GM08714 (cell line): ENCODE measurements at regions not wholly inside any gene's neighbourhood (a gene's known extent, or its start where the extent isn't known, plus 50 kb on each side); places are given as distances from the start of the nearest gene placed in this dataset.

ENCODE experiments used
- H3K4me3 ChIP-seq: fragments of 200-500 bp; sonication (Bioruptor generic); 2 replicates; pipeline ENCODE4 v1.5.1; 2014; ENCODE audit warnings: mild to moderate bottlenecking, low read length, inconsistent platforms
- ZNF274 ChIP-seq: IDR thresholded peaks from 2 replicates; pipeline ENCODE4 v1.6.1; 2012; ENCODE audit warnings: mild to moderate bottlenecking, low read depth, low read length

DNA sequence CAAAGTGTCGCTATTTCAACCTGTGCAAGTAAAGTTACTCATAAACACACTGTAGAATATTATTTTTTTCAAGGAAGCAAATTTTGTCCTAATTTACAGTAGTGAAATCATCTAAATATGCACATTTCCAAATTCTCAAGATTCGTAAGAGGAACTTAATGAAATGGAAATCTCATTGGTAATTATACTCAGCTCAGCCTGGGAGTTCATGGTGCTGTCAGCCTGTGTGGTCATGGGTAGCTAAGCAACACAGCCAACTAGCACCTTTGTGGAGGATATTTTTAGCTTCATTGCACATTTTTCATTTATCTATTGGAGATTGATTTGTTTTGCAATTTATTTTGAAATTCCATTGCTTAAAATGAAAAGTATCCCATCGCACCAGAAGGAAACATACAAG is 975.7 kb upstream of the ZEB2 start:
- H3K4me3 ChIP-seq = no peak overlapping the region
- no peak for TF ChIP-seq ZNF274

DNA sequence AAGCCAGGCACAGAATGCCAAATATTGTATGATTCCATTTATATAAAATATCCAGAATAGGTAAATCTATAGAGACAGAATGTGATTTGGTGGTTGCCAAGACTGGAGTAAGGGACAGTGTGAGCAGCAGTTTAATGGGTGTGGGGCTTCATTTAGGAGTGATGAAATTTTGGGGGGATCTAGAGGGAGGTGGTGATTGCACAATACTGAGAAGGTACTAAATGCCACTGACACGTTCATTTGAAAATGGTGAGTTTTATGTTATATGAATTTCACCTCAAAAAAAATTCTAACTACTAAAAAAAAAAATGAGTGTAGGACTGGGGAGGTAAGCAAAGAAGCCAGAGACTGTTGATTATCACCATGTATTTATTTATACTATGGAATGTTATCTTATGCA is 974.5 kb upstream of the ZEB2 start:
- no peak for TF ChIP-seq ZNF274
- no peak overlapping the region for H3K4me3 ChIP-seq

DNA sequence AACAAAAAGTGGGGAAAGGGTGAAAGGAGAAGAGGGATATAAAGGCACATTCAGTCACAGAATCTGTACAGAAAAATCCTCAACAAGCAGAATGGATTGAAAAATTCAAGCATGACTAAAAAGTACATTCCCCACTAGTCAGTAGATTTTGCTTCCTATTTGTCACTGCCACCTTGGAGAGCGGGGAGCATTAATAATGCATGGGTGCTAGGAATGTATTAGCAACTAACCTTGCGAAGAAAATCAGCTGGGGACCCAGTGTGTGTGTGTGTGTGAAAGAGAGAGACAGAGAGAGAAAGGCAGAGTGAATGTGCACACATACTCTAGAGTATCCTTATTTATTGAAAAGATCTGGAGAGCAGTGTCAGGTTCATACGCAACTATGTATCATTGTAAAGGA is 968.7 kb upstream of the ZEB2 start:
- H3K4me3 ChIP-seq = no peak overlapping the region
- no peak for TF ChIP-seq ZNF274

DNA sequence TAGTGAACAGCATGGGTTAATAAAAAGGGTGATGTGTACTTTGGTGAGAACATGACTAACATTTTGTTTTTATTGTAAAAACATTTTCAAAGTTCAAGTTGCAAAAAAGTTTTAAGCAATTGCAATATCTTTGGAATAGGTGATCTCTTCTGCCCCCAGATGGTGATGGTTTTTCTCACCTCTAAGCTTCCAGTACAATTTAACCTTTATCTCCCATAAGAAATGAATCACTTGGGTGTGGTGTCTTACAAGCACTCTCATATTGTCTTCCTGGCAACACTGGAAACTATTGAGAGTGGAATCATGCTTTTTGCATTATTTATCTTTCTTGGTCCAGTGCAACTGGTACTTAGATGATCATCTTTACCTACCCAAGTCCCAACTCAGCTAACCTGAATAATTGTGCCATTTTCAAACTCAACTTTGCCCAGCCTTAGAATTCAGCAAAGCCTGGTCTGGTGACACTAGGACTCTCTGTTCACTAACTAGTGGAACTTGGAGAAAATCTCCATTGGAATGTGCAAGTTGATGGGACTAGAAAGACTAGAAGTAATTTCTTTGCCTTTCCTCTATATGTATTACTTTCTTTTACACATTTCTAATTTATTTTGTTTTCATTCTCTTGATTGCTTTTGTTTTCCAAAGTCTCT is 964.7 kb upstream of the ZEB2 start:
- H3K4me3 ChIP-seq = no peak overlapping the region
- TF ChIP-seq ZNF274 = no peak

DNA sequence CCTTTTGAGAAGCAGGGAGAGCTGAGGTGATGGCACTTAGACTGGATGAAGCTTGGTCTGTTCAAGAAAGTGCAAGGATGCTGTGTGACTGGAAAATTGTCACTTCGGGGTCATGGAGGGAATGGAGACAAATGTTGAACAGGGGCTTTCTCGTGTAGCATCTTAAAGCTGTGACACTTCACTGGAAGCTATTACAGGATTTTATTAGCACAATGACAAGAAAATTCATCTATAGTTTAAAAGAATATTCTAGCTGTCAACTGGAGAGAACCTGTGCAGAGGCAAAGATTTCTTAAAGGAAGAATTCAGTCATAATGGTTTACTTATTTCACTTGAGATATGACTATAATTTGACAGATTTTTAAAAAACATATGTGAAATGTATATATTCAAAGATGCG is 963.9 kb upstream of the ZEB2 start:
- no peak overlapping the region for H3K4me3 ChIP-seq

DNA sequence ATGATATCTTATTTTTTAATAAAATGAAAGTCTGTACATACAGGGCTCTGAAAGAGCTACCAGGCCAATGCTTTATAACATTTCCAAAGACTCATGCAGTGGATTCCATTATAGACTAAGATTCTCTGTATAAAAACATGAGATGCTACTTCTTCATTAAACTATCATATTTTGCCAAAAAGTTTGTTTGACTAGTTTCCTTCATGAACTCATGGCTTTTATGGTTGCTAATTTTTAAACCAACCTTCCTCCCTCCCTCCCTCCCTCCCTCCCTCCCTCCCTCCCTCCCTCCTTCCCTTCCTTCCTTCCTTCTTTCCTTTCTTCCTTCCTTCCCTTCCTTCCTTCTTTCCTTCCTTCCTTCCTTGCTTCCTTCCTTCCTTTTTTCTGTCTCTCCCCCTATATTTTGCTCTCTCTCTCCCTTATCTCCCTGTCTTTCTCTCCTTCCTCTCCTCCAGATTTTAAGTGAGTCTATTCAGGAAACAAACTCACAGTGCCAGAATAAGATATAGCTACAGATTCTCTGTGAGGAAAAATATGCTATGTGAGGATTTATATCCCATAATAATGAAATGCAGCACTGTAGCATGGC is 961.5 kb upstream of the ZEB2 start:
- no peak overlapping the region for H3K4me3 ChIP-seq
- TF ChIP-seq ZNF274 = no peak

More for the DNA sequence above, 963.9 kb upstream of the ZEB2 start:
- no peak for TF ChIP-seq ZNF274

DNA sequence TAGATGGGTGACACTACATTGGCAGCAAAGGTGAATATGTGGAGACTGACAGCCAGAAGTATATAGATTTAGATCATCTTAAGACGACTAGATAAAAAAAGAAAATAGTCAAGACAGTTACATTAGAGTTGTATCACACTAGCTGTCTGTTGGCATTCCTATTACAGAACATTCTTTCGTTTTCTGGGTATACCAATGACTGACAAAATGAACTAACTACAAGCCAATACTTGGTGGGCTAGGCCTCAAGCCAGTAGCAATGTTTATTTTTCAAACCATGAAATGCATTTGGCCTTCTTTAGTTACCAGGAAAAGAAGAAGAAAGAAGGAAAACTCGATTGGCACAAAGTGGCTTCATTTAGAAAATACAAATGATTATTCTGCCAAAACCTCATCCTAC is 944.9 kb upstream of the ZEB2 start:
- TF ChIP-seq ZNF274 = no peak
- H3K4me3 ChIP-seq = no peak overlapping the region

DNA sequence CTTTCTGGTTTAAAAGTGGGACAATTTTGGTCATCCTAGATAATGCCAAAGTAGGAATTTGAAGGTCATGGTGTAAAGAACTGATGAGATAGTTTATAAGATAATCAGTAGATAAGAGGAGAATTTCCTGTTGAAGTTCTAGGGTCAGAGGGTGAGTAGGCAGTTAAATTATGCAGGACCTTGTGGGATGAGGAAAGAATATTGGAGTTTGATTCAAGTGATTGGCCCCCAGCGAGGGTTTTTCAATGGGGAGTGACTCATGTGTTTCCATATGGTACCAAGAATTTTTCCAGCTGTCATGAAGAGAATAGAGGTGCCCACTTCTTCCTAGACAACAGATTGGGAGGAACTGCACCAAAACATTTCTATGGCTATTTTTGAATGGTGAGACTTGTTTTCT is 940.2 kb upstream of the ZEB2 start:
- no peak overlapping the region for H3K4me3 ChIP-seq
- TF ChIP-seq ZNF274 = no peak

DNA sequence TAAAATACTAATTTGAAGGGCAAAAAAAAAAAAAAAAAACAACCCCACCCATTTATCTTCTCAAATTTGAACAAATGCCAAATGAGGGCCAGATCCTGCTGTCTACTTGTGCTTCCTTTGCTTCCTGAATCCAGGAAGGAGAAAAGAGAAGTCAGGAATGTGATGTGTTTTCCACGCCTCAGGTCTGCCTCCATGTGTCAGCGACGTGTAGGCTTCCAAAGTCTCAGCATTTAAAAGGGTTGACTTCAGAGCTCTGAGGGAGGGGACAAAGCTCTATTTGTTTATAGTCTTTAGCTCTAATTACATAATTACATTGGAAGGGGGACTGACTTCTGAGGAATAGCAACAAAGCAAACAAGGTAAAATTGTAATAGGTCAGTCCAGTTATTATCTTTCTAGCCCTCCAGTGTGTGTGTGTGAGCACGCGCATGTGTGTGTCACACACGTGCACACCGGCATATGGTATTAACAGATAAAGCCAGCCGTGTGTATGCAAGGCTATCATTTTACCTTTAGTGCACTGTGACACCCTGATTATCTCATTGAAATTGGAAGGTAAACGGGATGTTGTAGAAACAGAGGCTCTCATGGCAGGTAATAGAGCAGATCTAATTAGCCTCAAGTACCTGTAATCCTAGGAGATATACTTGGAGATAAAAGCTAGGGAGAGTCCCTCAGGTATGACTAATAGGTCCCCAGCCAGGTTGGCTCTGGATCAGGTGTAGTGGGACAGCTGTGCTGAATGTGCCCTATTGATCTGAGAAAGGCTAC is 911.4 kb upstream of the ZEB2 start:
- TF ChIP-seq ZNF274 = no peak
- H3K4me3 ChIP-seq = no peak overlapping the region

DNA sequence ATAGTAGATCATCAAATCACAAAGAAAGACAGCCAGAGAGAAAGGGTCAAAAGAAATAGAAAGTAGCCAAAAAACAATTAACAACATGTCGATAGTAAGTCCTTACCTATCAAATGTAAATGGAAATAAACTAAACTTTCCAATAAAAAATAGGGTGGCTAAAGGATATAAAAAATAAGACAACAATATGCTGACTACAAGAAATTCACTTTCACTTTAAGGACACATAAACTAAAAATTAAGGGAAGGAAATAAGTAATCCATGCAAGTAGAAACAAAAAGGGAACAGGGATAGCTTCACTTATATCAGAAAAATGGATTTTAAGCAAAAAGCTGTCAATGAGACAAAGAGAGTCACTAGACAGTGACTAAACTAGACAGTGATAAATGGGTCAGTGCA is 903.9 kb upstream of the ZEB2 start:
- no peak for TF ChIP-seq ZNF274
- no peak overlapping the region for H3K4me3 ChIP-seq

DNA sequence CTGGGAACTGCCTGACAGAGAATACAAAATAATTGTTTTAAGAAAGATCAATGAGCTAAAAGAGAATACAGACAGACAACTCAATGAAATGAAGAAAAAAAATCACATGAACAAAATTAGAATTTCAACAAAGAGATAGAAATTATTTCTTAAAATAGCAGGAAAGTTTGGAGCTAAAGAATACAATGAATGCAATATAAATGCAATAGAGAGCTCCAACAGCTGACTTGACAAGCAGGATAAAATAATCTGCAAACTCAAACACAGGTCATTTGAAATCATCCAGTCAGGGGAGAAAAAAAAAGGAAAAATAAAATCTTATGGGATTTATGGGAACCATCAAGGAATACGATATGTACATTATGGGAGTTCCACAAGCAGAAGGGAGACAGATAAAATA is 902.7 kb upstream of the ZEB2 start:
- H3K4me3 ChIP-seq = no peak overlapping the region
- no peak for TF ChIP-seq ZNF274

DNA sequence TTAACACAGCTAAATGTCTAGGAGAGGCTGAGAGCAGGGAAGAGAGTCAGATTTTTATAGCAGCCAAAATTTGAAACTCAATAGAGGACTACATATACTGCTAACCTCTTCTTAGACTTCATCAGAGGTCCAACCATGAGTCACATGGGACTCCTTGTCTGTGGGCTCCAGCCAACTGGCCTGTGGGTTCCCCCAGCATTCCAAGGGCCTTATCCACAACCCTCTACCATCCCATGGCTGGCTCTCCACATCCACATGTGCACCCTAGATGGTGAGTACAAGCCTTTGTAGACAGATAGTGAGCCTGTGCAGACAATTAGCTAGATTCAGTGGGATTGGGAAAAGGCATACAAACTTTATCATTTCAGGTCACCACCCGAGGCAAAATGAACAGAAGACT is 901.9 kb upstream of the ZEB2 start:
- no peak for TF ChIP-seq ZNF274
- no peak overlapping the region for H3K4me3 ChIP-seq

DNA sequence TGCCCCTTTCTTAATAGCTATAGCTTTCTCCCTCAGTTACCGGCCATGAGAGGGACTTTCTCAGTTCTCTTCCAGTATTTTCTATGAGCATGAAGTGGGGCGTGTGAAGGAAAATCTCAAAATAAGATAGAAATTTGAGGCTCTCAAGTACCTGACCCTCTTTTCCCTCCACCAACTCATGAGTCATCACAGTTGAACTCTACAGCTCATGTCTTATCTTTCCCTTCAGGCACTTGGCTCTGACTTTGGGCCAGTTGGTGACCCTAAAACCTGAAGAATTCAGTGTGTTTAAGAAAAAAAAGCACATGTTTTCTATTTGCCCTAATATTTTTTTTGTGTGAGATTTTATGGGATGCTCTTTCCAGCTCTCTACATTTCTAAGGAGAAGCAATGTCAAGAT is 896.7 kb upstream of the ZEB2 start:
- H3K4me3 ChIP-seq = no peak overlapping the region
- no peak for TF ChIP-seq ZNF274

DNA sequence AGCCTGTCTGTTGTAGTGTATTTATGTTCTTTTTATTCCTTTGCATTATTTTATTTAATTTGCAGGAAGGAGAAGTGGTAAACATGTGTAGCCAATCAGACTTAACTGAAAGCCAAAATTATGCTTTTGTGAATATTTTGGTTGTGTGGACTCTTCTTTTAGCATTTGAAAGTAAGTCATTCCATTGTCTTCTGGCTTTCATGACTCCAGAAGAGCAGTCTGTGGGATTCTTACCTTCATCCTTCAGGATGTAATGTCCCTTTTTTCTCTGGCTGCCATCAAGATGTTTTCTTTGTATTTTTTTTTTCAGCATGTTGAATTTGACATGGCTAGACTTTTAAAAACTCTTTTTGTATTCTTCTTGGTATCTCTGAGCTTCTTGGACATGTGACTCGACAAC is 895.2 kb upstream of the ZEB2 start:
- no peak overlapping the region for H3K4me3 ChIP-seq
- TF ChIP-seq ZNF274 = no peak
